ENCODE measurements at regions not wholly inside any gene's neighbourhood (a gene's known extent, or its start where the extent isn't known, plus 50 kb on each side); places are given as distances from the start of the nearest gene placed in this dataset.
A peak's percentile ranks its signal among the peaks of the same experiment; 100 is the strongest.
"Not testable (repeated sequence)": the region's sequence is repeated elsewhere in the genome, so short reads cannot be mapped to it uniquely, and the experiment has no call there.

DNA sequence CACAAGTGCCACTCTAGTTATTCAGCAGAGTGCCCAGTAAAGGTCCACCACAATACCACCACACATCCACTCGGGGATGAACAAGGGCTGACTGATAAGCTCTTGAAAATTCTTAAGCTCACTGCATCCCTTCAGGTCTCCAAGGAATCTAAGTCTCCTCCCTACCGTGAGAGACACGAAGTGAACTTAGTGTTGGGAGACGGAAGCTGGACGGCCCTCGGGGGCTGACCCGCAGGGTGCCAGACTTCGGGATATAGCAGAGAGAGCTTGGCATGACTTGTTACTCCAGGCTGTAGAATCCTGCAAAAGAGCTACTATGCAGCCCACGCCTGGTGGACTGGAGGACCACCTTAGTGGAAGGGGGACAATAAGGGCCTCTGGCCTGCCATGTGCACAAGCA, 75.1 kb downstream of the LYZL1 start:
- H3K4me3 ChIP-seq (ENCODE audit: low read length); H3K4me1 ChIP-seq (ENCODE audit: control insufficient read depth, insufficient read depth, low read length); H3K9me3 ChIP-seq (replicated peaks; ENCODE audit: low read length); H3K36me3 ChIP-seq (ENCODE audit: insufficient read depth, low read length); H3K4me2 ChIP-seq (ENCODE audit: low read length); H3K9ac ChIP-seq (ENCODE audit: low read depth, low read length): not testable (repeated sequence)
- H3K27me3 ChIP-seq (ENCODE audit: control insufficient read depth, insufficient read depth, low read length), result peaks cover 20% of the 10 kb centered on the region

DNA sequence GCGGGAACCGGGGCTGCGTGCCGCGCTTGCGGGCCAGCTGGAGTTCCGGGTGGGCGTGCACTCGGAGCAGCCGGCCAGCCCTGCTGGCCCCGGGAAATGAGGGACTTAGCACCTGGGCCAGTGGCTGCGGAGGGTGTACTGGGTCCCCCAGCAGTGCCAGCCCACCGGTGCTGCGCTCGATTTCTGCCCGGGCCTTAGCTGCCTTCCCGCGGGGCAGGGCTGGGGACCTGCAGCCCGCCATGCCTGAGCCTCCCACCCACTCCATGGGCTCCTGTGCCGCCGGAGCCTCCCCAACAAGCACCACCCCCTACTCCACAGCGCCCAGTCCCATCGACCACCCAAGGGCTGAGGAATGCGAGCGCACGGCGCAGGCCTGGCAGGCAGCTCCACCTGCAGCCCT, 77.3 kb downstream of the LYZL1 start:
- H3K4me3 ChIP-seq (ENCODE audit: low read length); H3K36me3 ChIP-seq (ENCODE audit: insufficient read depth, low read length); H3K9me3 ChIP-seq (replicated peaks; ENCODE audit: low read length); H3K4me2 ChIP-seq (ENCODE audit: low read length); H3K4me1 ChIP-seq (ENCODE audit: control insufficient read depth, insufficient read depth, low read length); H3K9ac ChIP-seq (ENCODE audit: low read depth, low read length): not testable (repeated sequence)
- H3K27me3 ChIP-seq (ENCODE audit: control insufficient read depth, insufficient read depth, low read length), result peaks cover 42% of the 10 kb centered on the region

DNA sequence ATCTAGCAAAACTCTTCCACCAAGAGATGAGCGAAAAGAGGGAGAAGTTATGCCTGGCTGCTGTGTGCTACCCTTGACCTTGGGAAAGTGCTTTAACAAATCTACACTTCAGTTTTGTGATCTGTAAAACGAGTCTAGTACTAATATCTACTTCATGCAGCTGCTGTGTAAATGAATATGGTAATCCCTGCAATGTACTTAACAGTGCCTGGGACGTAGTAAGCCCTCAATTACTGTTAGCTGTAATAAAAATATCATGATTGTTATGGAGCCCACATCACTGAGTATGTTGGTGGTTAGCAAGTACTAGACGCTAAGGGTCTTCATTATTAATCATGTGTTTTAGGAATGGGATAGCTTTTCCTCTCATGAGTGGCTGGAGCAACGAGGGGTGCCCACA, 80.5 kb downstream of the LYZL1 start:
- H3K4me3 ChIP-seq (ENCODE audit: low read length), result no peak overlapping the region
- no peak overlapping the region for H3K9ac ChIP-seq (ENCODE audit: low read depth, low read length)
- H3K4me1 ChIP-seq (ENCODE audit: control insufficient read depth, insufficient read depth, low read length), result peaks cover 8% of the 10 kb centered on the region
- no peak overlapping the region for H3K4me2 ChIP-seq (ENCODE audit: low read length)
- H3K36me3 ChIP-seq (ENCODE audit: insufficient read depth, low read length), result no peaks in the 10 kb centered on the region
- H3K9me3 ChIP-seq (replicated peaks; ENCODE audit: low read length), result no peaks in the 10 kb centered on the region
- peaks cover 49% of the 10 kb centered on the region for H3K27me3 ChIP-seq (ENCODE audit: control insufficient read depth, insufficient read depth, low read length)

- H3K4me2 ChIP-seq (ENCODE audit: low read length), result peak overlapping the region; percentile 23
- no peaks in the 10 kb centered on the region for H3K36me3 ChIP-seq (ENCODE audit: insufficient read depth, low read length)
- H3K4me3 ChIP-seq (ENCODE audit: low read length), result no peak overlapping the region
- no peak overlapping the region for H3K9ac ChIP-seq (ENCODE audit: low read depth, low read length)
- H3K9me3 ChIP-seq (replicated peaks; ENCODE audit: low read length), result no peaks in the 10 kb centered on the region
- H3K4me1 ChIP-seq (ENCODE audit: control insufficient read depth, insufficient read depth, low read length), result peaks cover 8% of the 10 kb centered on the region
- peaks cover 57% of the 10 kb centered on the region for H3K27me3 ChIP-seq (ENCODE audit: control insufficient read depth, insufficient read depth, low read length)
Observed at GRCh38 chr10:29370097-29371092, 81.5 kb downstream of the LYZL1 start.

- no peak overlapping the region for H3K9ac ChIP-seq (ENCODE audit: low read depth, low read length)
- H3K4me3 ChIP-seq (ENCODE audit: low read length), result no peak overlapping the region
- H3K36me3 ChIP-seq (ENCODE audit: insufficient read depth, low read length), result no peaks in the 10 kb centered on the region
- H3K4me1 ChIP-seq (ENCODE audit: control insufficient read depth, insufficient read depth, low read length), result peaks cover 8% of the 10 kb centered on the region
- H3K4me2 ChIP-seq (ENCODE audit: low read length), result no peak overlapping the region
- H3K9me3 ChIP-seq (replicated peaks; ENCODE audit: low read length), result no peaks in the 10 kb centered on the region
- peaks cover 57% of the 10 kb centered on the region for H3K27me3 ChIP-seq (ENCODE audit: control insufficient read depth, insufficient read depth, low read length)
Observed at GRCh38 chr10:29372920-29373319, 84.0 kb downstream of the LYZL1 start.

DNA sequence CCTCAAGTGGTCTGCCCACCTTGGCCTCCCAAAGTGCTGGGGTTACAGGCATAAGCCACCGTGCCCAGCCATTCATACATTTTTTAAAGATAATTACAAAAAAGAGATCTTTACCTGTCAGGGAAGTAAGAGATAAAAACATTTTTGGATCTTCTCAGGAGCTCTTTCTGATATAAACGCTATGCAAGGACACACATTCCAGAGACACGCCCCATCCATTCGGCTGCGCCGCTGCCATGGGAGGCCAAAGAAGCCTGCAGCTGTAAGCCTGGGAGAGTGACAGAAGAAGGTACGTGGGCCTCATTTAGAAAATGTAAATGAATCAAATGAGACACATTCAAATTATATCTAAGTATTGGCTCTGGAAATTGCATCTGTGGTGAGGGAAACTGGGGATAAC, 85.3 kb downstream of the LYZL1 start:
- H3K9me3 ChIP-seq (replicated peaks; ENCODE audit: low read length), result no peaks in the 10 kb centered on the region
- H3K4me1 ChIP-seq (ENCODE audit: control insufficient read depth, insufficient read depth, low read length), result peaks cover 8% of the 10 kb centered on the region
- no peaks in the 10 kb centered on the region for H3K36me3 ChIP-seq (ENCODE audit: insufficient read depth, low read length)
- H3K27me3 ChIP-seq (ENCODE audit: control insufficient read depth, insufficient read depth, low read length), result peaks cover 46% of the 10 kb centered on the region
- H3K4me2 ChIP-seq (ENCODE audit: low read length), result no peak overlapping the region
- H3K4me3 ChIP-seq (ENCODE audit: low read length), result no peak overlapping the region
- no peak overlapping the region for H3K9ac ChIP-seq (ENCODE audit: low read depth, low read length)

- Histone ChIP-seq H3K36me3 (ENCODE audit: insufficient read depth, low read length) (no peaks in the 10 kb centered on the region), H3K9me3 (replicated peaks; ENCODE audit: low read length) (no peaks in the 10 kb centered on the region), H3K4me3 (ENCODE audit: low read length) (no peak overlapping the region), H3K27me3 (ENCODE audit: control insufficient read depth, insufficient read depth, low read length) (peaks cover 39% of the 10 kb centered on the region), H3K9ac (ENCODE audit: low read depth, low read length) (no peak overlapping the region), H3K4me2 (ENCODE audit: low read length) (no peak overlapping the region), H3K4me1 (ENCODE audit: control insufficient read depth, insufficient read depth, low read length) (no peaks in the 10 kb centered on the region)
Observed at GRCh38 chr10:29375888-29376287, 87.0 kb downstream of the LYZL1 start.

GRCh38 chr10:29377333-29377961, 88.6 kb downstream of the LYZL1 start:
- Histone ChIP-seq H3K27me3 (ENCODE audit: control insufficient read depth, insufficient read depth, low read length) (peaks cover 36% of the 10 kb centered on the region), H3K9ac (ENCODE audit: low read depth, low read length) (no peak overlapping the region), H3K4me3 (ENCODE audit: low read length) (no peak overlapping the region), H3K36me3 (ENCODE audit: insufficient read depth, low read length) (no peaks in the 10 kb centered on the region), H3K4me2 (ENCODE audit: low read length) (no peak overlapping the region), H3K4me1 (ENCODE audit: control insufficient read depth, insufficient read depth, low read length) (no peaks in the 10 kb centered on the region), H3K9me3 (replicated peaks; ENCODE audit: low read length) (no peaks in the 10 kb centered on the region)

DNA sequence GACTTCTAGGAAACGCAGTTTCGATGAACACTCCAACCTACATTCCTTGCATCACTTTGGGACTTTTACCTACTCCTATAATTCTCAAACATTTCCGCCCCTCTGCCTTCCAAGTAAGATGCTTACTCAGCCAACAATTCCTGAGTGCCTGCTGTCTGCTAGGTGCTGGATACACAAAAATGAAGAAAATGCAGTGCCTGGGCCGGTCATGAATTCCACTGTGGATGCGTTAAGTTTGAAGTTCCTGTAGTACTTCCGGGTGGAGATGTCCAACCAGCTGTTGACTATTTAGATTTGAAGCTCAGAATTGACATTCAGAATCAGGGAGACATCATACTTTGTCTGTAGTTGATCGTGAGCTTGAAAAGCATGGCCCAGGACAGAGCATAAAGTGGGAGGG, 89.2 kb downstream of the LYZL1 start:
- Histone ChIP-seq H3K36me3 (ENCODE audit: insufficient read depth, low read length) (no peaks in the 10 kb centered on the region), H3K4me3 (ENCODE audit: low read length) (no peak overlapping the region), H3K4me1 (ENCODE audit: control insufficient read depth, insufficient read depth, low read length) (no peaks in the 10 kb centered on the region), H3K9me3 (replicated peaks; ENCODE audit: low read length) (no peaks in the 10 kb centered on the region), H3K9ac (ENCODE audit: low read depth, low read length) (no peak overlapping the region), H3K4me2 (ENCODE audit: low read length) (no peak overlapping the region), H3K27me3 (ENCODE audit: control insufficient read depth, insufficient read depth, low read length) (peaks cover 37% of the 10 kb centered on the region)

DNA sequence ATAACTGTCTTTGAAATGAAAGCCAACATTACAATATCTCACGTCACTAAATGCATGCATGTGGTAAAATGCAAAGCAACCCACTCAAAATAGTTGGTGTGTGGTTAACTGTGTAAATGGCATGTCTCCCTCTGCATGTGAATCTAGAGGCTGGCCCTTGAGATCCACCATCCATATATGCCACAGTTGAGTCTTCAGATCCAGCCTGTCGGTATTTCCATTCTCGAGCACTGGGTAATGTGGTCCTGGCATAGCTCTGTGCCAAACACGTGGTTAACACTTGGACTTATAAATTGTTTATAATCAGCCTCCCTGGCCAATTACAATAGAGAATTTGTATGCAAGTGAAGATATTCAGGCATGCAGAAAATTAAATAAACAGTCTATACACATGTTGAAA, 90.3 kb downstream of the LYZL1 start:
- Histone ChIP-seq H3K4me1 (ENCODE audit: control insufficient read depth, insufficient read depth, low read length) (no peaks in the 10 kb centered on the region), H3K9ac (ENCODE audit: low read depth, low read length) (no peak overlapping the region), H3K4me2 (ENCODE audit: low read length) (no peak overlapping the region), H3K27me3 (ENCODE audit: control insufficient read depth, insufficient read depth, low read length) (peaks cover 42% of the 10 kb centered on the region), H3K4me3 (ENCODE audit: low read length) (no peak overlapping the region), H3K36me3 (ENCODE audit: insufficient read depth, low read length) (no peaks in the 10 kb centered on the region), H3K9me3 (replicated peaks; ENCODE audit: low read length) (no peaks in the 10 kb centered on the region)

DNA sequence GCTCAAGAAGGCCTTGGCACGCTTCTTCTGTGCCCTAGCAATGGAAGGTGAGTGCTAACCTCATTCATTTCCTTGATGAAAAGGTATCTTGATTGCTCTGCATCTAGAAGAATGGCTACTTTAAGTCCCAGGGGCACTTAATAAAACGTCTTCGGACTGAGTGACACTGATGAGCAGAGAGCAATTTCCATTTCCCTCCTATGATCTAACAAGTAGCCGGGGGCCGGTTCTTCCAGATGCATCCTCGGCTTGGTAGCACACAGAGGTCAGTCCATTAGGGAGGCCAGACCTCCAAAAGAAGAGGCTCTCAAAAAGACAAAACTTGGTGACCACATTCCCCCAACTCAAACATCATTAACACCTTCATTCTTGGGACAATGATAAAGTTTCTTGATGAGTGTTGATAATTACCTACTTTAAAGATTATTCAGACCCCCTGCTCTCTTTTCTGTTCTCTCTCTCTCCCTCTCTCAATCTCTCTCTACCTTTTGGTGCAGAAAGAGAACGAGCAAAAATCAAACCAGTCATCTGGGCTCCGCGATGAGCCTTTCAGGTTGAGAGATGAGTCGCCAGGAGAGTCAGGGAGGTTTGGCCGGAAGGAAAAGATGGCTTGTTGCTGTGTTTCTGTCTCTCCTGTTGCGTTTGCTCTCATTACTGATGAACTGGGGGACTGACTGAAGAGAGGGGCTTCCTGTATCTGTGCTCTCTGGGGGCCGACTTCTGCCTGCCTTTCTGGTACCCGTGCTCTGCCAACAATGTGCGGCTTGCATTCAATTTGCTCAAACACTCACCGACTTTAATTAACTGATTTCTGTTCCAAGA, 91.1 kb downstream of the LYZL1 start:
- not testable (repeated sequence) for H3K36me3 ChIP-seq (ENCODE audit: insufficient read depth, low read length); H3K4me1 ChIP-seq (ENCODE audit: control insufficient read depth, insufficient read depth, low read length); H3K4me3 ChIP-seq (ENCODE audit: low read length); H3K9ac ChIP-seq (ENCODE audit: low read depth, low read length); H3K9me3 ChIP-seq (replicated peaks; ENCODE audit: low read length); H3K4me2 ChIP-seq (ENCODE audit: low read length)
- peaks cover 42% of the 10 kb centered on the region for H3K27me3 ChIP-seq (ENCODE audit: control insufficient read depth, insufficient read depth, low read length)

Data from skeletal muscle satellite cell (primary cell).